HG03175 (cell line): ENCODE measurements at regions not wholly inside any gene's neighbourhood (a gene's known extent, or its start where the extent isn't known, plus 50 kb on each side); places are given as distances from the start of the nearest gene placed in this dataset.
"Not testable (repeated sequence)": the region's sequence is repeated elsewhere in the genome, so short reads cannot be mapped to it uniquely, and the experiment has no call there.

Source experiments
- ATAC-seq: cut with Tn5 transposase; IDR thresholded peaks from one replicate; pipeline ENCODE4 v1.9.1; 2021; ENCODE audit warnings: mild to moderate bottlenecking, moderate library complexity; ENCODE audit not compliant: unreplicated experiment

- ATAC-seq, result no peak
These were observed 204.9 kb upstream of the PTER start for GRCh38 chr10:16231734-16232435.

- no peak for ATAC-seq
These were observed 204.4 kb upstream of the PTER start for GRCh38 chr10:16232441-16232840.

GRCh38 chr10:16234916-16235315 is 201.9 kb upstream of the PTER start:
- no peak for ATAC-seq

- ATAC-seq, result no peak
These were observed 194.4 kb upstream of the PTER start for GRCh38 chr10:16242446-16242845.

GRCh38 chr10:16242859-16243613 is 193.8 kb upstream of the PTER start:
- no peak for ATAC-seq

GRCh38 chr10:16250136-16250535 is 186.7 kb upstream of the PTER start:
- ATAC-seq, result not testable (repeated sequence)

GRCh38 chr10:16256336-16256735 is 180.5 kb upstream of the PTER start:
- ATAC-seq, result no peak

- ATAC-seq, result no peak
These were observed 178.3 kb upstream of the PTER start for GRCh38 chr10:16258291-16259040.

GRCh38 chr10:16259726-16260125 is 177.1 kb upstream of the PTER start:
- no peak for ATAC-seq

- ATAC-seq, result no peak
These were observed 176.4 kb upstream of the PTER start for GRCh38 chr10:16260388-16260787.

- no peak for ATAC-seq
These were observed 165.2 kb upstream of the PTER start for GRCh38 chr10:16271571-16271970.

GRCh38 chr10:16274911-16275310 is 161.9 kb upstream of the PTER start:
- no peak for ATAC-seq

GRCh38 chr10:16280595-16280994 is 156.2 kb upstream of the PTER start:
- no peak for ATAC-seq

- no peak for ATAC-seq
These were observed 144.4 kb upstream of the PTER start for GRCh38 chr10:16292366-16292765.

GRCh38 chr10:16297069-16297468 is 139.7 kb upstream of the PTER start:
- no peak for ATAC-seq

GRCh38 chr10:16297642-16298041 is 139.2 kb upstream of the PTER start:
- ATAC-seq, result no peak

GRCh38 chr10:16304311-16304710 is 132.5 kb upstream of the PTER start:
- ATAC-seq, result no peak

- no peak for ATAC-seq
These were observed 126.4 kb upstream of the PTER start for GRCh38 chr10:16310440-16310839.

- no peak for ATAC-seq
These were observed 122.6 kb upstream of the PTER start for GRCh38 chr10:16314259-16314658.

- no peak for ATAC-seq
These were observed 119.9 kb upstream of the PTER start for GRCh38 chr10:16316733-16317390.

- no peak for ATAC-seq
These were observed 95.2 kb upstream of the PTER start for GRCh38 chr10:16341637-16342036.
